OCI-LY3 (cell line): ENCODE measurements at regions not wholly inside any gene's neighbourhood (a gene's known extent, or its start where the extent isn't known, plus 50 kb on each side); places are given as distances from the start of the nearest gene placed in this dataset.

Experiments used
- EZH2phosphoT487 ChIP-seq: fragments of 200-600 bp; shearing (Covaris generic); IDR thresholded peaks from 2 replicates; pipeline ENCODE4 v1.6.1; 2018; ENCODE audit warnings: antibody characterized with exemption, mixed run types, low read depth
- TF ChIP-seq, protein P1 (sequence below): fragments of 200-600, 300-600 bp; sonication (generic); IDR thresholded peaks from 2 replicates; pipeline ENCODE4 v1.5.1; 2014; ENCODE audit warnings: antibody characterized with exemption, low read length, low read depth

- TF ChIP-seq, protein P1, sequence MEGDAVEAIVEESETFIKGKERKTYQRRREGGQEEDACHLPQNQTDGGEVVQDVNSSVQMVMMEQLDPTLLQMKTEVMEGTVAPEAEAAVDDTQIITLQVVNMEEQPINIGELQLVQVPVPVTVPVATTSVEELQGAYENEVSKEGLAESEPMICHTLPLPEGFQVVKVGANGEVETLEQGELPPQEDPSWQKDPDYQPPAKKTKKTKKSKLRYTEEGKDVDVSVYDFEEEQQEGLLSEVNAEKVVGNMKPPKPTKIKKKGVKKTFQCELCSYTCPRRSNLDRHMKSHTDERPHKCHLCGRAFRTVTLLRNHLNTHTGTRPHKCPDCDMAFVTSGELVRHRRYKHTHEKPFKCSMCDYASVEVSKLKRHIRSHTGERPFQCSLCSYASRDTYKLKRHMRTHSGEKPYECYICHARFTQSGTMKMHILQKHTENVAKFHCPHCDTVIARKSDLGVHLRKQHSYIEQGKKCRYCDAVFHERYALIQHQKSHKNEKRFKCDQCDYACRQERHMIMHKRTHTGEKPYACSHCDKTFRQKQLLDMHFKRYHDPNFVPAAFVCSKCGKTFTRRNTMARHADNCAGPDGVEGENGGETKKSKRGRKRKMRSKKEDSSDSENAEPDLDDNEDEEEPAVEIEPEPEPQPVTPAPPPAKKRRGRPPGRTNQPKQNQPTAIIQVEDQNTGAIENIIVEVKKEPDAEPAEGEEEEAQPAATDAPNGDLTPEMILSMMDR = no peak
- no peak for TF ChIP-seq EZH2phosphoT487
Measured at GRCh38 chr21:28374881-28375280, 617.8 kb downstream of the LTN1 start.
